ENCODE measurements at regions not wholly inside any gene's neighbourhood (a gene's known extent, or its start where the extent isn't known, plus 50 kb on each side); places are given as distances from the start of the nearest gene placed in this dataset.

DNA sequence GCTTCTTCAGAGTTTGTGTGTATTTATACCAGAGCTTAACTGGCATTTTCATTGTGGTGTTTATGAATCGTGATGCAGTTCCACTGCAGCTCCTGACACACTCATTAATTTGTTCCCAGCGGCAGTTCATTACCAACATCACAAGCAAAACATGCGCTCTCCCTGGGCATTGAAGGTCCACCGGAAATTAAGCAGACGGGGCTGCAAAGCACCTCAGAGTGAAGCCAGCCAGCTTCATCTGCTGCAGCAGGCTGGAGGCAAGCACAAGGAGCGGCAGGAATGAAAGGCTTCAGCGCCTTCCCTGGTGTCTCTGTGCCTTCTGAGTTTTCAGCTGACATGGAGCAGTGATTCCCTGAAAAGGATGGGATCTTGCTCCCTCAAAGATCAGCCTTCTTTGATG, 246.0 kb upstream of the SPTLC3 start:
- peaks cover 5% of the 10 kb centered on the region for H3K27me3 Mint-ChIP-seq (ENCODE audit: low read depth)
- H3K9me3 Mint-ChIP-seq = no peaks in the 10 kb centered on the region
- H3K36me3 Mint-ChIP-seq (ENCODE audit: low read depth) = no peaks in the 10 kb centered on the region
- peaks cover 6% of the 10 kb centered on the region for H3K4me1 Mint-ChIP-seq
- no peak overlapping the region for H3K4me3 Mint-ChIP-seq
- peak overlapping the region; percentile 45 to 65 (median 60) for H3K27ac Mint-ChIP-seq
- no peak for TF ChIP-seq CTCF (IDR thresholded peaks at IDR 0.05; ENCODE audit: unreplicated experiment in 3 of 3)

DNA sequence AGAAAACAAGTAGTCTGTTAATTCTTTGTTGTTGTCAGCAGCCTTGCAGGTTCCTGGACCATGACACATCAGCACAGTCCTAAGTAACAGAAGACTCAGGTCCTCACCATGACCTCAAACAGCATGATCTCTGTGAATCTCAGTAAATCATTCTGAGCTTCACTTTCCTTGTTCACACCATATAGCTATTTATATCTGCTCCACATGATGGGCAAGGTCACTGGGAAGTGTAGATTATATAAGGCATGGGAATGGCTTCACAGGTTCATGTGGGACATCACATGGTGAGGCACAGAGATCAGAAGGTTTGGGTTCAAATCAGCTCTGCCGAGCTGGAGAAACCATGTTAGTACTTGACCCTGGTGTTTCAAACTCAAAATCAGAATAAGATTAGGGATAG, 245.4 kb upstream of the SPTLC3 start:
- no peak overlapping the region for H3K4me3 Mint-ChIP-seq
- peaks cover 6% of the 10 kb centered on the region for H3K4me1 Mint-ChIP-seq
- no peak for TF ChIP-seq CTCF (IDR thresholded peaks at IDR 0.05; ENCODE audit: unreplicated experiment in 3 of 3)
- H3K27ac Mint-ChIP-seq = peak overlapping the region; percentile 13 to 65 (median 45)
- no peaks in the 10 kb centered on the region for H3K36me3 Mint-ChIP-seq (ENCODE audit: low read depth)
- peaks cover 5% of the 10 kb centered on the region for H3K27me3 Mint-ChIP-seq (ENCODE audit: low read depth)
- no peaks in the 10 kb centered on the region for H3K9me3 Mint-ChIP-seq

- no peaks in the 10 kb centered on the region for H3K9me3 Mint-ChIP-seq
- peaks cover 6% of the 10 kb centered on the region for H3K4me1 Mint-ChIP-seq
These were observed 244.7 kb upstream of the SPTLC3 start for GRCh38 chr20:12764053-12764452.

GRCh38 chr20:12764851-12765250, 243.9 kb upstream of the SPTLC3 start:
- H3K27ac Mint-ChIP-seq = no peak overlapping the region

More at GRCh38 chr20:12764053-12764452, 244.7 kb upstream of the SPTLC3 start:
- H3K4me3 Mint-ChIP-seq = no peak overlapping the region
- TF ChIP-seq CTCF (IDR thresholded peaks at IDR 0.05; ENCODE audit: unreplicated experiment in 3 of 3) = no peak
- peaks cover 5% of the 10 kb centered on the region for H3K27me3 Mint-ChIP-seq (ENCODE audit: low read depth)
- H3K36me3 Mint-ChIP-seq (ENCODE audit: low read depth) = no peaks in the 10 kb centered on the region
- peak overlapping the region in 1 of 3 experiments; percentile 10 for H3K27ac Mint-ChIP-seq

GRCh38 chr20:12773936-12774335, 234.8 kb upstream of the SPTLC3 start:
- Mint-ChIP-seq H3K4me3 (no peak overlapping the region), H3K4me1 (peaks cover 30% of the 10 kb centered on the region), H3K27ac (peak overlapping the region; percentile 60 to 93 (median 63)), H3K27me3 (ENCODE audit: low read depth) (peaks cover 4% of the 10 kb centered on the region), H3K9me3 (no peaks in the 10 kb centered on the region), H3K36me3 (ENCODE audit: low read depth) (no peaks in the 10 kb centered on the region)
- no peak for TF ChIP-seq CTCF (IDR thresholded peaks at IDR 0.05; ENCODE audit: unreplicated experiment in 3 of 3)

More at GRCh38 chr20:12764851-12765250, 243.9 kb upstream of the SPTLC3 start:
- Mint-ChIP-seq H3K9me3 (no peaks in the 10 kb centered on the region), H3K36me3 (ENCODE audit: low read depth) (no peaks in the 10 kb centered on the region), H3K4me1 (peaks cover 6% of the 10 kb centered on the region), H3K4me3 (no peak overlapping the region), H3K27me3 (ENCODE audit: low read depth) (no peaks in the 10 kb centered on the region)
- TF ChIP-seq CTCF (IDR thresholded peaks at IDR 0.05; ENCODE audit: unreplicated experiment in 3 of 3) = no peak

- Mint-ChIP-seq H3K36me3 (ENCODE audit: low read depth) (no peaks in the 10 kb centered on the region), H3K27ac (peak overlapping the region; percentile 92 to 95 (median 93)), H3K4me1 (peaks cover 30% of the 10 kb centered on the region), H3K9me3 (no peaks in the 10 kb centered on the region), H3K4me3 (no peak overlapping the region), H3K27me3 (ENCODE audit: low read depth) (peaks cover 4% of the 10 kb centered on the region)
- TF ChIP-seq CTCF (IDR thresholded peaks at IDR 0.05; ENCODE audit: unreplicated experiment in 3 of 3) = no peak
These were observed 233.7 kb upstream of the SPTLC3 start for GRCh38 chr20:12775041-12775440.

Data from nephron (organoid).